ENCODE measurements at regions not wholly inside any gene's neighbourhood (a gene's known extent, or its start where the extent isn't known, plus 50 kb on each side); places are given as distances from the start of the nearest gene placed in this dataset.

- H3K4me3 ChIP-seq (ENCODE audit: low read depth, low read length) = no peak overlapping the region
- no peak for TF ChIP-seq CTCF (IDR thresholded peaks at IDR 0.05; ENCODE audit: borderline replicate concordance, insufficient read depth, low read depth, low read length)
Measured at GRCh38 chr4:27178061-27178460, 317.4 kb downstream of the STIM2 start.

DNA sequence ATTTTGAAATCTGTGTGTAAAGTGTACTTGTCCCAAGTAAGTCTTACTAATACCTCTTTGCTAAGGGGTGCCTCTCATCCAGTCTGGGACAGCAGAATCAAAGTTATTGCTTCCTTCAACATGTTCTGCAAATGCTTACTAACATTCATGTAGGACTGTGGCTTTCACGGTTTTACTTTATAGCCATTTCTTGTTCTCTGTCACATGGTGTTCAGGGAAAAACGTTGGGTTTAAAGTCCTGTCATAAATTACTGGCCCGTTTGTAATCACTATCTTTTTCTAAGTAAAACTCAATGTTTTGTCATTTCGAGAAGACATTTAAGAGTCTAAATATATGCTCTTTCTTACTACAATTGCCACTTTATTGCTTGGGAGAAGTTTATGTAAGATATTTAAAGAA, 321.1 kb downstream of the STIM2 start:
- H3K4me3 ChIP-seq (ENCODE audit: low read depth, low read length) = no peak overlapping the region
- TF ChIP-seq CTCF (IDR thresholded peaks at IDR 0.05; ENCODE audit: borderline replicate concordance, insufficient read depth, low read depth, low read length) = no peak

DNA sequence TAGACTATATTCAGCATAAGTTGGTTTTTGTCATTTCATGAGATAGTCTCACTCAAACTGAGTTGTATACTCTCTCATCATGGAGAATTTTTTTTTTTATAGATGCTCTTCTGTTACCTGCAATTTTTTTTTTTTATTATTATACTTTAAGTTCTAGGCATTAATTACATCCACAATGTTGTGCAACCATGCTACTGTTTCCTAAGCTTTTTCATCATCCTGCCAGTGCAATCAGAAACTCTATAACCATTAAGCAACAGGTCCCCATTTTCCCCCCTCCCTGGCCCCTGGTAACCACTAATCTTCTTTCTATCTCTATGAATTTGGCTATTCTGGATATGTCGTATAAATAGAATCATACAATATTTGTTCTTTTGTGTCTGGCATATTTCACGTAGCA, 321.6 kb downstream of the STIM2 start:
- TF ChIP-seq CTCF (IDR thresholded peaks at IDR 0.05; ENCODE audit: borderline replicate concordance, insufficient read depth, low read depth, low read length) = no peak
- H3K4me3 ChIP-seq (ENCODE audit: low read depth, low read length) = no peak overlapping the region

- no peak overlapping the region for H3K4me3 ChIP-seq (ENCODE audit: low read depth, low read length)
Measured at GRCh38 chr4:27184508-27185155, 324.0 kb downstream of the STIM2 start.

GRCh38 chr4:27186710-27187109, 326.1 kb downstream of the STIM2 start:
- H3K4me3 ChIP-seq (ENCODE audit: low read depth, low read length) = no peak overlapping the region
- TF ChIP-seq CTCF (IDR thresholded peaks at IDR 0.05; ENCODE audit: borderline replicate concordance, insufficient read depth, low read depth, low read length) = no peak

More at GRCh38 chr4:27184508-27185155, 324.0 kb downstream of the STIM2 start:
- TF ChIP-seq CTCF (IDR thresholded peaks at IDR 0.05; ENCODE audit: borderline replicate concordance, insufficient read depth, low read depth, low read length) = no peak

DNA sequence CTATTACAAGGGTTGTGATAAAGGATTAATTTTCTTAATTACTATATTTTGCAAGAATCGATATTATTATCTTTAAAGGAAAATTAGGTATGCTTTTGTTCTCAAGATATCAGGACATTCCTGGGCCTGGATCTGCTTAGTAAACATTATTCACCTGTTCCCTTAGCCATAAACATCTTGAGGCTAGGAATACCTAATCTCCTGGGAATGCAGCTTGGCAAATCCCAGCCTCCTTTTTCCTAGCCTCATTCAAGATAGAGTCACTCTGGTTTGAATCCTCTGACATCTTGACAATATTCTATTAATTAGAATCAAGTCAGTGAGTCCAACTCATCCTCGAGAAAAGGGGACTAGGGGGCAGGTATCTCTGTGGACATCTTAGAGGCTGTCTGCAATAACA, 327.1 kb downstream of the STIM2 start:
- no peak for TF ChIP-seq CTCF (IDR thresholded peaks at IDR 0.05; ENCODE audit: borderline replicate concordance, insufficient read depth, low read depth, low read length)

GRCh38 chr4:27189683-27190082, 329.0 kb downstream of the STIM2 start:
- TF ChIP-seq CTCF (IDR thresholded peaks at IDR 0.05; ENCODE audit: borderline replicate concordance, insufficient read depth, low read depth, low read length) = no peak
- H3K4me3 ChIP-seq (ENCODE audit: low read depth, low read length) = no peak overlapping the region

More for the DNA sequence above, 327.1 kb downstream of the STIM2 start:
- no peak overlapping the region for H3K4me3 ChIP-seq (ENCODE audit: low read depth, low read length)
